ENCODE measurements at regions not wholly inside any gene's neighbourhood (a gene's known extent, or its start where the extent isn't known, plus 50 kb on each side); places are given as distances from the start of the nearest gene placed in this dataset.

DNA sequence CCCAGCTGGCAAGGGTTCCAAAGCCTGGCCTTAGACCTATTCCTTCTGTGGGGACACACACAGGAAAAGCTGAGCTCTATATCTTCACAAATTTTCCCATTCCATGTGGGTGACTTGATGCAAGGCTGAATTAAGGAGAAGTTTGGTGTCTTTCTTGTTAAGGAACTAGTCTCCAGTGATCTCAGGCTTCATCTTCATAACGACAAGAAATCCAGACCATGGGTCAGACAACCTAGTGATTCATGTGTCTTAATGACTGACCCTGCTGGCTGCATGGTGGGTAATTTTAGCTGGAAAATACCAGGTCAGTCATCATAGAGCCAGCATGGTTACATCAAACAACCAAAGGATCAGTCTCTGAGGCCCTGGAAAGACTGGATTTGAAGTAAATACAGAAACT lies 112.7 kb upstream of the SLC4A7 start:
- TF ChIP-seq, protein P1, sequence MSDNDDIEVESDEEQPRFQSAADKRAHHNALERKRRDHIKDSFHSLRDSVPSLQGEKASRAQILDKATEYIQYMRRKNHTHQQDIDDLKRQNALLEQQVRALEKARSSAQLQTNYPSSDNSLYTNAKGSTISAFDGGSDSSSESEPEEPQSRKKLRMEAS (IDR thresholded peaks at IDR 0.05; ENCODE audit: insufficient read depth, insufficient read length) = no peak
- TF ChIP-seq, protein P2, sequence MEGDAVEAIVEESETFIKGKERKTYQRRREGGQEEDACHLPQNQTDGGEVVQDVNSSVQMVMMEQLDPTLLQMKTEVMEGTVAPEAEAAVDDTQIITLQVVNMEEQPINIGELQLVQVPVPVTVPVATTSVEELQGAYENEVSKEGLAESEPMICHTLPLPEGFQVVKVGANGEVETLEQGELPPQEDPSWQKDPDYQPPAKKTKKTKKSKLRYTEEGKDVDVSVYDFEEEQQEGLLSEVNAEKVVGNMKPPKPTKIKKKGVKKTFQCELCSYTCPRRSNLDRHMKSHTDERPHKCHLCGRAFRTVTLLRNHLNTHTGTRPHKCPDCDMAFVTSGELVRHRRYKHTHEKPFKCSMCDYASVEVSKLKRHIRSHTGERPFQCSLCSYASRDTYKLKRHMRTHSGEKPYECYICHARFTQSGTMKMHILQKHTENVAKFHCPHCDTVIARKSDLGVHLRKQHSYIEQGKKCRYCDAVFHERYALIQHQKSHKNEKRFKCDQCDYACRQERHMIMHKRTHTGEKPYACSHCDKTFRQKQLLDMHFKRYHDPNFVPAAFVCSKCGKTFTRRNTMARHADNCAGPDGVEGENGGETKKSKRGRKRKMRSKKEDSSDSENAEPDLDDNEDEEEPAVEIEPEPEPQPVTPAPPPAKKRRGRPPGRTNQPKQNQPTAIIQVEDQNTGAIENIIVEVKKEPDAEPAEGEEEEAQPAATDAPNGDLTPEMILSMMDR (IDR thresholded peaks at IDR 0.05; ENCODE audit: extremely low read depth in 1 of 2, insufficient read depth in 1 of 2, low read depth in 1 of 2, low read length in 2 of 2) = no peak
- TF ChIP-seq POLR2A (IDR thresholded peaks at IDR 0.05; ENCODE audit: low read depth, low read length) (no peak), EZH2 (IDR thresholded peaks at IDR 0.05; ENCODE audit: borderline replicate concordance, low read depth, low read length, severe bottlenecking) (no peak), POLR2AphosphoS5 (IDR thresholded peaks at IDR 0.05; ENCODE audit: insufficient read depth, low read depth, low read length) (no peak), MYC (IDR thresholded peaks at IDR 0.05; ENCODE audit: low read depth, low read length) (no peak), FOS (IDR thresholded peaks at IDR 0.05; ENCODE audit: borderline replicate concordance, insufficient read depth, low read length) (no peak), JUN (IDR thresholded peaks at IDR 0.05; ENCODE audit: borderline replicate concordance, insufficient read depth, insufficient read length, low read depth) (no peak), GATA2 (IDR thresholded peaks at IDR 0.05; ENCODE audit: insufficient read depth, insufficient read length, low read depth, low read length) (no peak)

Data from endothelial cell of umbilical vein (primary cell).